Natural killer cell (primary cell): ENCODE measurements at regions not wholly inside any gene's neighbourhood (a gene's known extent, or its start where the extent isn't known, plus 50 kb on each side); places are given as distances from the start of the nearest gene placed in this dataset.

Experiments used
- ATAC-seq, 3 donors: fragments of 150-1000 bp in 2 of 3; fragments of 200-7000 bp in 1 of 3; cut with Tn5 transposase; 1 replicate in 1 of 3; 2 replicates in 2 of 3; pipeline ENCODE4 v1.10.0; 2021; ENCODE audit warnings: mild to moderate bottlenecking in 2 of 3, moderate library complexity in 2 of 3
- DNase-seq, 2 donors: peaks; one replicate each; pipeline versions ENCODE4 v3.0.0 to v3.0.0-alpha.2; 2013 to 2021; ENCODE audit warnings: mixed read lengths in 1 of 2
- H3K27ac ChIP-seq: one replicate; pipeline ENCODE4 v1.5.1; 2013; ENCODE audit warnings: mild to moderate bottlenecking, low read length
- H3K27me3 ChIP-seq: one replicate; pipeline ENCODE4 v1.6.1; 2013; ENCODE audit warnings: low read length; ENCODE audit not compliant: control insufficient read depth, insufficient read depth
- H3K36me3 ChIP-seq: one replicate; pipeline ENCODE4 v1.6.1; 2013; ENCODE audit warnings: low read length; ENCODE audit not compliant: control insufficient read depth, insufficient read depth
- H3K4me1 ChIP-seq: one replicate; pipeline ENCODE4 v1.6.1; 2013; ENCODE audit warnings: low read length; ENCODE audit not compliant: control insufficient read depth, insufficient read depth
- H3K4me3 ChIP-seq: one replicate; pipeline ENCODE4 v1.5.1; 2013; ENCODE audit warnings: low read length
- H3K9me3 ChIP-seq: one replicate; pipeline ENCODE4 v1.6.1; 2013; ENCODE audit warnings: low read length; ENCODE audit not compliant: control insufficient read depth, insufficient read depth
- H3K27ac Mint-ChIP-seq, 2 donors: one replicate each; pipeline ENCODE4 v1.8.0; 2022; ENCODE audit warnings: mild to moderate bottlenecking in 2 of 2, mixed read lengths in 2 of 2, moderate library complexity in 1 of 2
- H3K27me3 Mint-ChIP-seq, 2 donors: one replicate each; pipeline ENCODE4 v1.8.0; 2022; ENCODE audit warnings: low read depth in 2 of 2, mixed read lengths in 2 of 2
- H3K36me3 Mint-ChIP-seq: one replicate; pipeline ENCODE4 v1.8.0; 2022; ENCODE audit warnings: mixed read lengths
- H3K4me1 Mint-ChIP-seq, 2 donors: one replicate each; pipeline ENCODE4 v1.8.0; 2022; ENCODE audit warnings: mixed read lengths in 2 of 2
- H3K4me3 Mint-ChIP-seq: one replicate; pipeline ENCODE4 v1.8.0; 2022; ENCODE audit warnings: mild to moderate bottlenecking, moderate library complexity, mixed read lengths
- H3K9me3 Mint-ChIP-seq, 2 donors: one replicate each; pipeline ENCODE4 v1.8.0; 2022; ENCODE audit warnings: mixed read lengths in 2 of 2
- WGBS: methylation state at CpG from one replicate; pipeline ENCODE4 v1.1.7; 2013; ENCODE audit warnings: missing lambda C conversion rate; ENCODE audit not compliant: insufficient coverage; 5-methylcytosine and 5-hydroxymethylcytosine counted together
- intact Hi-C: fragments of 100-400 bp; cut with micrococcal nuclease; formaldehyde crosslinking; loops from one replicate; pipeline ENCODE4 v1.14.2; 2022
- TF ChIP-seq, protein P1 (sequence below): fragments of 200-600 bp; IDR thresholded peaks from one replicate; pipeline ENCODE4 v1.8.0; 2022; ENCODE audit warnings: antibody characterized with exemption

DNA sequence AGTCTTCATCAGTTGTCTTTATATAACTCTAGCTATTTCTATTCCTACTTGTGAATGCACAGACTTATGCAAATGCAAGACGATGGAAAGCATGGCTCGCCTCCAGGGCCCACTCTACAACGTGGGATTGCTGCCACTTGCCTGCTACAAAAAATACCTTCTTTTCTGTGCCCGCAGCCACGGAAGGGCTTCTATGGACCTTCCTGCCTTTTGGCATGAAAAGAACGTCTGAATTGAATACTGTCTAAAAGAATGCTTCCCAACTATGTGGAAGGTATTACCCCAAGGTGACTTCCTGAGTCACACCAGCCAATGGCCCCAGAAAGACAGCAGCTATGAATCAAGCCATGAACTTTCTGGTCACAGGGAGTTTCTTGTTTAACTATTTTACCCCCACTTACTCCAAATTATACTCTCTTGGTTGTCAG, 261.2 kb downstream of the HIVEP2 start:
- H3K4me1 ChIP-seq: no peaks in the 10 kb centered on the region
- H3K9me3 ChIP-seq: no peaks in the 10 kb centered on the region
- 92% methylated on average over 6 of the region's 6 CpGs for WGBS
- intact Hi-C loops: no loop called here
- Mint-ChIP-seq H3K4me3 (no peak overlapping the region), H3K27me3 (peaks cover 2 to 16% of the 10 kb centered on the region in 2 donors), H3K36me3 (no peaks in the 10 kb centered on the region), H3K4me1 (peaks cover 0 to 4% of the 10 kb centered on the region in 2 donors), H3K27ac (no peak overlapping the region), H3K9me3 (no peaks in the 10 kb centered on the region)
- H3K27ac ChIP-seq: no peak overlapping the region
- H3K27me3 ChIP-seq: no peaks in the 10 kb centered on the region
- no peaks in the 10 kb centered on the region for H3K36me3 ChIP-seq
- TF ChIP-seq, protein P1, sequence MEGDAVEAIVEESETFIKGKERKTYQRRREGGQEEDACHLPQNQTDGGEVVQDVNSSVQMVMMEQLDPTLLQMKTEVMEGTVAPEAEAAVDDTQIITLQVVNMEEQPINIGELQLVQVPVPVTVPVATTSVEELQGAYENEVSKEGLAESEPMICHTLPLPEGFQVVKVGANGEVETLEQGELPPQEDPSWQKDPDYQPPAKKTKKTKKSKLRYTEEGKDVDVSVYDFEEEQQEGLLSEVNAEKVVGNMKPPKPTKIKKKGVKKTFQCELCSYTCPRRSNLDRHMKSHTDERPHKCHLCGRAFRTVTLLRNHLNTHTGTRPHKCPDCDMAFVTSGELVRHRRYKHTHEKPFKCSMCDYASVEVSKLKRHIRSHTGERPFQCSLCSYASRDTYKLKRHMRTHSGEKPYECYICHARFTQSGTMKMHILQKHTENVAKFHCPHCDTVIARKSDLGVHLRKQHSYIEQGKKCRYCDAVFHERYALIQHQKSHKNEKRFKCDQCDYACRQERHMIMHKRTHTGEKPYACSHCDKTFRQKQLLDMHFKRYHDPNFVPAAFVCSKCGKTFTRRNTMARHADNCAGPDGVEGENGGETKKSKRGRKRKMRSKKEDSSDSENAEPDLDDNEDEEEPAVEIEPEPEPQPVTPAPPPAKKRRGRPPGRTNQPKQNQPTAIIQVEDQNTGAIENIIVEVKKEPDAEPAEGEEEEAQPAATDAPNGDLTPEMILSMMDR: no peak
- DNase-seq (no peak), ATAC-seq (no peak)
- H3K4me3 ChIP-seq: no peak overlapping the region

DNA sequence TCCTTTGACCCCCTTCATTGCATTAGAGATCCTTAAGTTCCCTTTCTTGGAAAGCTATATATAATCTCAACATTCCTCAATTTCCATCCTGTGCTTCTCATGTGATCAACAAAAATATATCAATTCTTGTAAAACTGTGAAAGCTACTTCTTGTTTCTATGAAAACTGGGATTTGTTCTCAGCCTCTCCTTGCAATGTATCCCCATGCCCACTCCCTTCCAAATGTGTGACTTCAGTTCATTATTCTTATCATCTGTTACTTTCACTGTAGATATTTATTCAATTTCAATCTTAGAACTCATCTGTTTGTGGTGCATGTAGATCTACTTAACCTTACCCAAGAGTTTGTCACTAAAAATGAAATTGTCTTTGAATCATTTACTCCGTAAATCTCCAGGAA, 260.6 kb downstream of the HIVEP2 start:
- Mint-ChIP-seq H3K4me1 (peaks cover 0 to 4% of the 10 kb centered on the region in 2 donors), H3K9me3 (no peaks in the 10 kb centered on the region), H3K27me3 (peaks cover 2 to 16% of the 10 kb centered on the region in 2 donors), H3K4me3 (no peak overlapping the region), H3K27ac (no peak overlapping the region), H3K36me3 (no peaks in the 10 kb centered on the region)
- no peaks in the 10 kb centered on the region for H3K9me3 ChIP-seq
- no peak for DNase-seq
- intact Hi-C loops: no loop called here
- TF ChIP-seq, protein P1: no peak
- no peak overlapping the region for H3K27ac ChIP-seq
- no peaks in the 10 kb centered on the region for H3K4me1 ChIP-seq
- no peaks in the 10 kb centered on the region for H3K27me3 ChIP-seq
- no peak overlapping the region for H3K4me3 ChIP-seq
- 95% methylated on average over 1 of the region's 1 CpG for WGBS
- no peak for ATAC-seq
- no peaks in the 10 kb centered on the region for H3K36me3 ChIP-seq

- TF ChIP-seq, protein P1: no peak
- H3K27ac ChIP-seq: no peak overlapping the region
- H3K36me3 ChIP-seq: no peaks in the 10 kb centered on the region
- no peak for ATAC-seq
- no peaks in the 10 kb centered on the region for H3K9me3 ChIP-seq
- no peak overlapping the region for H3K4me3 Mint-ChIP-seq
- H3K9me3 Mint-ChIP-seq: no peaks in the 10 kb centered on the region
- H3K27me3 Mint-ChIP-seq: peaks cover 2 to 9% of the 10 kb centered on the region in 2 donors
- no peak overlapping the region for H3K4me3 ChIP-seq
- no peaks in the 10 kb centered on the region for H3K4me1 ChIP-seq
- no peaks in the 10 kb centered on the region for H3K27me3 ChIP-seq
- 61% methylated on average over 3 of the region's 4 CpGs for WGBS
- no peaks in the 10 kb centered on the region for H3K4me1 Mint-ChIP-seq
- no peak overlapping the region for H3K27ac Mint-ChIP-seq
- intact Hi-C loops: no loop called here
- H3K36me3 Mint-ChIP-seq: no peaks in the 10 kb centered on the region
- DNase-seq: peak in 1 of 2 donors; percentile 53
Observed at GRCh38 chr6:142685852-142686506, 259.0 kb downstream of the HIVEP2 start.

DNA sequence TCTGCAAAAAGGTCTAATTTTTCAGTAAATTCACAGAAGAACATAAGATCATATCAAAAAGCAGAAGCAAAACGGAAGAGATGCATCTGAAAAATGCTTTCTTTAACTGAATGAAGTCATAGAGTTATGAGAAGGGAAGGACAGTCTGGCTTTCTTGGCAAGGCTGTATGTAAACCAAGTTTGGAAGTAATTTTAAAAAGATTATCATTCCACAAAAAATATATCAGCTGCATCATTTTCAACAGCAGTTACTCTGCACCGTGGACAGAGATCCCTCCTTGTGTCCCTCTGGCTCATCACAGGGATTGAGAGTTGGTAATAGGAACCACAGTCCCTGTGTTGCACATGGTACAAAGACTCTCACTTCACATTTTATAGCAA, 258.5 kb downstream of the HIVEP2 start:
- H3K36me3 Mint-ChIP-seq: no peaks in the 10 kb centered on the region
- no peaks in the 10 kb centered on the region for H3K9me3 Mint-ChIP-seq
- Histone ChIP-seq H3K4me3 (no peak overlapping the region), H3K27ac (no peak overlapping the region), H3K9me3 (no peaks in the 10 kb centered on the region), H3K36me3 (no peaks in the 10 kb centered on the region), H3K4me1 (no peaks in the 10 kb centered on the region), H3K27me3 (no peaks in the 10 kb centered on the region)
- ATAC-seq (no peak), DNase-seq (no peak)
- WGBS: 64% methylated on average over 2 of the region's 2 CpGs
- TF ChIP-seq, protein P1: no peak
- H3K4me1 Mint-ChIP-seq: no peaks in the 10 kb centered on the region
- intact Hi-C loops: no loop called here
- peaks cover 0 to 3% of the 10 kb centered on the region in 2 donors for H3K27me3 Mint-ChIP-seq
- no peak overlapping the region for H3K4me3 Mint-ChIP-seq
- H3K27ac Mint-ChIP-seq: no peak overlapping the region
